Amygdala (tissue), 56 donors: ENCODE measurements at regions not wholly inside any gene's neighbourhood (a gene's known extent, or its start where the extent isn't known, plus 50 kb on each side); places are given as distances from the start of the nearest gene placed in this dataset.

Experiments used
- DNase-seq, 56 donors: peaks; one replicate each; lab custom pipeline; 2025; lab: John Stamatoyannopoulos, UW

GRCh38 chr6:82573254-82573972 lies 209.8 kb downstream of the TPBG start:
- DNase-seq = no peak

- DNase-seq = no peak
Observed at GRCh38 chr6:82576284-82576683, 212.7 kb downstream of the TPBG start.

- no peak for DNase-seq
Observed at GRCh38 chr6:82584194-82584695, 220.6 kb downstream of the TPBG start.

- no peak for DNase-seq
Observed at GRCh38 chr6:82584856-82585255, 221.2 kb downstream of the TPBG start.

GRCh38 chr6:82588020-82588419 lies 224.4 kb downstream of the TPBG start:
- DNase-seq = no peak

GRCh38 chr6:82588859-82589412 lies 225.3 kb downstream of the TPBG start:
- no peak for DNase-seq

GRCh38 chr6:82589509-82590206 lies 226.0 kb downstream of the TPBG start:
- DNase-seq = no peak

- DNase-seq = no peak
Observed at GRCh38 chr6:82597201-82597600, 233.6 kb downstream of the TPBG start.

- DNase-seq = no peak
Observed at GRCh38 chr6:82602776-82603175, 239.2 kb downstream of the TPBG start.

GRCh38 chr6:82603871-82604270 lies 240.3 kb downstream of the TPBG start:
- no peak for DNase-seq

- no peak for DNase-seq
Observed at GRCh38 chr6:82607998-82608725, 244.5 kb downstream of the TPBG start.

GRCh38 chr6:82608781-82609180 lies 245.2 kb downstream of the TPBG start:
- no peak for DNase-seq

GRCh38 chr6:82611751-82612150 lies 248.1 kb downstream of the TPBG start:
- DNase-seq = no peak

GRCh38 chr6:82612475-82613039 lies 248.9 kb downstream of the TPBG start:
- no peak for DNase-seq

- no peak for DNase-seq
Observed at GRCh38 chr6:82614518-82614917, 250.9 kb downstream of the TPBG start.

- no peak for DNase-seq
Observed at GRCh38 chr6:82616386-82617028, 252.9 kb downstream of the TPBG start.

- DNase-seq = no peak
Observed at GRCh38 chr6:82617648-82618047, 254.0 kb downstream of the TPBG start.

GRCh38 chr6:82619573-82619972 lies 256.0 kb downstream of the TPBG start:
- DNase-seq = no peak

GRCh38 chr6:82622461-82622860 lies 258.8 kb downstream of the TPBG start:
- no peak for DNase-seq

GRCh38 chr6:82624251-82624650 lies 260.6 kb downstream of the TPBG start:
- DNase-seq = no peak
